ENCODE measurements at regions not wholly inside any gene's neighbourhood (a gene's known extent, or its start where the extent isn't known, plus 50 kb on each side); places are given as distances from the start of the nearest gene placed in this dataset.

DNA sequence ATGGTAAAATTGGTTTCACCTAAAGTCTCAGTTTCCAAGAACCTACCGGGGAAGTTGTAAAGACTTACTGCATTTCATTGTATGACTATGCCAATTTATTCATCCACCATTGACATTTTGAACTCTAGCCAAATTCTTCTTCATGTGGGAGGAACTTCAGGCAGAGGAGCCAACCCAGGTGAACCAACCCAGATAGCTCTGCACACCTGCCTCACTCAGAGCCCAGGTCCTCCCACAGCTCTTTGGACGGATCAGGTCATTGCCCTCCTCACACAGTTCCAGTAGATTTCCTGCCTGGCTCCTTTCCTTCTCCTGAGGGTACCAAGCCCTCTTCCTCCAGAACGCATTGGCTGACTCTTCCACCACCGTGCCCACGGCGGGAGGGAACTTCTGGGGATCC lies 121.7 kb downstream of the DTL start:
- CTCF ChIA-PET, result interaction anchor here (1.0 kb wide), 1 partner anchor 32 kb away, joined by 3 read pairs; no protein-coding TSS in a partner anchor
- dilution Hi-C loops (cut with HindIII; ENCODE audit: low sequenced_read_pairs, unreplicated experiment), result no loop called here
- ATAC-seq (ENCODE audit: low read depth), result no peak

More for the DNA sequence above, 121.7 kb downstream of the DTL start:
- WGBS, 2 experiments (ENCODE audit: extremely low coverage in 2 of 2, insufficient read length in 1 of 2), result 86% methylated on average over 1 of the region's 6 CpGs; no CpG with 5 or more reads in 1 of the 2 experiments
- H3K27me3 ChIP-seq (ENCODE audit: control insufficient read depth, insufficient read depth, low read length), result no peaks in the 10 kb centered on the region
- POLR2A ChIA-PET (ENCODE audit: unreplicated experiment), result interaction anchor here (0.5 kb wide), 1 partner anchor 775 kb away, joined by 3 read pairs; no protein-coding TSS in a partner anchor
- H2BK120ac ChIP-seq (ENCODE audit: low read depth, low read length), result no peak overlapping the region
- no peak for TF ChIP-seq CEBPB (IDR thresholded peaks at IDR 0.05; ENCODE audit: low read depth, low read length)
- no peak for TF ChIP-seq POLR2A (IDR thresholded peaks at IDR 0.05; ENCODE audit: low read depth, low read length)
- TF ChIP-seq, protein P1, sequence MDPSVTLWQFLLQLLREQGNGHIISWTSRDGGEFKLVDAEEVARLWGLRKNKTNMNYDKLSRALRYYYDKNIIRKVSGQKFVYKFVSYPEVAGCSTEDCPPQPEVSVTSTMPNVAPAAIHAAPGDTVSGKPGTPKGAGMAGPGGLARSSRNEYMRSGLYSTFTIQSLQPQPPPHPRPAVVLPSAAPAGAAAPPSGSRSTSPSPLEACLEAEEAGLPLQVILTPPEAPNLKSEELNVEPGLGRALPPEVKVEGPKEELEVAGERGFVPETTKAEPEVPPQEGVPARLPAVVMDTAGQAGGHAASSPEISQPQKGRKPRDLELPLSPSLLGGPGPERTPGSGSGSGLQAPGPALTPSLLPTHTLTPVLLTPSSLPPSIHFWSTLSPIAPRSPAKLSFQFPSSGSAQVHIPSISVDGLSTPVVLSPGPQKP (IDR thresholded peaks at IDR 0.05; ENCODE audit: borderline replicate concordance, low read depth, low read length), result no peak
- H3K9ac ChIP-seq (ENCODE audit: low read depth, low read length), result no peak overlapping the region
- no peak overlapping the region for H2BK5ac ChIP-seq (ENCODE audit: low read depth, low read length, poor library complexity, severe bottlenecking)
- no peak overlapping the region for H2AK5ac ChIP-seq (ENCODE audit: low read depth, low read length)
- H3K4ac ChIP-seq (ENCODE audit: low read depth, low read length), result no peak overlapping the region
- no peak overlapping the region for H3K14ac ChIP-seq (replicated peaks; ENCODE audit: low read depth, low read length)
- no peaks in the 10 kb centered on the region for H3K79me1 ChIP-seq (ENCODE audit: low read depth in 1 of 2, low read length in 2 of 2)
- BruUV-seq (replicated peaks), result no TSS peak
- H3K36me3 ChIP-seq (ENCODE audit: control insufficient read depth, insufficient read depth, low read length), result no peaks in the 10 kb centered on the region
- no peak overlapping the region for H2BK20ac ChIP-seq (ENCODE audit: low read depth, low read length)
- H3K4me2 ChIP-seq (ENCODE audit: low read depth, low read length), result no peak overlapping the region
- intact Hi-C loops (cut with micrococcal nuclease), result no loop called here
- peaks cover 12% of the 10 kb centered on the region; the same call in 1 of the 2 replicates for H4K20me1 ChIP-seq (ENCODE audit: insufficient read depth, low read length)
- no peak overlapping the region for H4K91ac ChIP-seq (ENCODE audit: insufficient read depth, low read depth, low read length)
- no peak overlapping the region for H4K5ac ChIP-seq (ENCODE audit: low read depth, low read length)
- H2AK9ac ChIP-seq (replicated peaks; ENCODE audit: low read depth, low read length, poor library complexity), result no peak overlapping the region
- in situ Hi-C loops (cut with MboI; ENCODE audit: low sequenced_read_pairs), result no loop called here
- no peaks in the 10 kb centered on the region for H3K9me3 ChIP-seq (ENCODE audit: control insufficient read depth, insufficient read depth, low read length)
- peaks cover 8% of the 10 kb centered on the region for H3K4me1 ChIP-seq (ENCODE audit: control insufficient read depth, insufficient read depth, low read length)
- H3K9me1 ChIP-seq (ENCODE audit: insufficient read depth, low read length), result peaks cover 9% of the 10 kb centered on the region
- DNase-seq, result no peak
- no peak overlapping the region for H2BK15ac ChIP-seq (ENCODE audit: low read depth, low read length)
- H3K27ac ChIP-seq (ENCODE audit: insufficient read depth, low read length), result no peak overlapping the region
- no peak overlapping the region for H3K4me3 ChIP-seq (ENCODE audit: insufficient read depth, low read depth, low read length)
- no peak overlapping the region for H3K18ac ChIP-seq (ENCODE audit: low read depth, low read length)
- no peak overlapping the region for H3K56ac ChIP-seq (ENCODE audit: extremely low read depth, insufficient read depth, low read length)
- no peak overlapping the region for H2AFZ ChIP-seq (replicated peaks; ENCODE audit: low read length, poor library complexity)
- H4K8ac ChIP-seq (ENCODE audit: low read depth in 2 of 2, low read length in 2 of 2), result no peak overlapping the region
- no peak overlapping the region for H3K23ac ChIP-seq (ENCODE audit: low read depth, low read length)
